ENCODE measurements at regions not wholly inside any gene's neighbourhood (a gene's known extent, or its start where the extent isn't known, plus 50 kb on each side); places are given as distances from the start of the nearest gene placed in this dataset.

- no peaks in the 10 kb centered on the region for H3K27me3 ChIP-seq (ENCODE audit: control insufficient read depth, insufficient read depth, low read length)
- H3K9me3 ChIP-seq (ENCODE audit: control insufficient read depth in 2 of 2, low read length in 2 of 2): no peaks in the 10 kb centered on the region
- H3K4me3 ChIP-seq (ENCODE audit: low read depth, low read length): no peak overlapping the region
- H3K4me3 Mint-ChIP-seq: no peak overlapping the region
- no peak overlapping the region for H3K27ac ChIP-seq (ENCODE audit: insufficient read depth, low read length, poor library complexity, severe bottlenecking)
- H3K36me3 Mint-ChIP-seq: no peaks in the 10 kb centered on the region
- no peaks in the 10 kb centered on the region for H3K4me1 Mint-ChIP-seq
- no peaks in the 10 kb centered on the region for H3K27me3 Mint-ChIP-seq
- no peak overlapping the region for H3K27ac Mint-ChIP-seq
- H3K4me1 ChIP-seq (ENCODE audit: control insufficient read depth, insufficient read depth, low read length, poor library complexity, severe bottlenecking): no peaks in the 10 kb centered on the region
- no peak for ATAC-seq (ENCODE audit: low read depth in 2 of 2)
- no peaks in the 10 kb centered on the region for H3K36me3 ChIP-seq (ENCODE audit: control insufficient read depth, insufficient read depth, low read length)
- DNase-seq: no peak
- peaks cover 0 to 14% (median 3%) of the 10 kb centered on the region in 7 donors for H3K9me3 Mint-ChIP-seq
Measured at GRCh38 chr21:26397545-26397944, 175.5 kb downstream of the CYYR1 start.

- ATAC-seq (ENCODE audit: low read depth in 2 of 2) (no peak), DNase-seq (no peak)
- Histone ChIP-seq H3K4me3 (ENCODE audit: low read depth, low read length) (no peak overlapping the region), H3K4me1 (ENCODE audit: control insufficient read depth, insufficient read depth, low read length, poor library complexity, severe bottlenecking) (no peaks in the 10 kb centered on the region), H3K27me3 (ENCODE audit: control insufficient read depth, insufficient read depth, low read length) (no peaks in the 10 kb centered on the region), H3K36me3 (ENCODE audit: control insufficient read depth, insufficient read depth, low read length) (no peaks in the 10 kb centered on the region), H3K9me3 (ENCODE audit: control insufficient read depth in 2 of 2, low read length in 2 of 2) (no peaks in the 10 kb centered on the region), H3K27ac (ENCODE audit: insufficient read depth, low read length, poor library complexity, severe bottlenecking) (no peak overlapping the region)
- Mint-ChIP-seq H3K27ac (no peak overlapping the region), H3K4me3 (no peak overlapping the region), H3K4me1 (no peaks in the 10 kb centered on the region), H3K27me3 (no peaks in the 10 kb centered on the region), H3K36me3 (no peaks in the 10 kb centered on the region), H3K9me3 (peaks cover 0 to 10% (median 4%) of the 10 kb centered on the region in 7 donors)
Measured at GRCh38 chr21:26394341-26394740, 178.7 kb downstream of the CYYR1 start.

- Mint-ChIP-seq H3K27me3 (no peaks in the 10 kb centered on the region), H3K9me3 (peaks cover 0 to 10% (median 2%) of the 10 kb centered on the region in 7 donors), H3K4me1 (no peaks in the 10 kb centered on the region), H3K27ac (no peak overlapping the region), H3K4me3 (no peak overlapping the region), H3K36me3 (no peaks in the 10 kb centered on the region)
- no peaks in the 10 kb centered on the region for H3K36me3 ChIP-seq (ENCODE audit: control insufficient read depth, insufficient read depth, low read length)
- H3K9me3 ChIP-seq (ENCODE audit: control insufficient read depth in 2 of 2, low read length in 2 of 2): no peaks in the 10 kb centered on the region
- no peaks in the 10 kb centered on the region for H3K27me3 ChIP-seq (ENCODE audit: control insufficient read depth, insufficient read depth, low read length)
- no peak for DNase-seq
- no peak overlapping the region for H3K27ac ChIP-seq (ENCODE audit: insufficient read depth, low read length, poor library complexity, severe bottlenecking)
- no peak overlapping the region for H3K4me3 ChIP-seq (ENCODE audit: low read depth, low read length)
- no peak for ATAC-seq (ENCODE audit: low read depth in 2 of 2)
- no peaks in the 10 kb centered on the region for H3K4me1 ChIP-seq (ENCODE audit: control insufficient read depth, insufficient read depth, low read length, poor library complexity, severe bottlenecking)
Measured at GRCh38 chr21:26391166-26391565, 181.9 kb downstream of the CYYR1 start.

GRCh38 chr21:26389971-26390641 is 183.0 kb downstream of the CYYR1 start:
- ATAC-seq (ENCODE audit: low read depth in 2 of 2) (no peak), DNase-seq (no peak)
- Mint-ChIP-seq H3K27ac (no peak overlapping the region), H3K27me3 (no peaks in the 10 kb centered on the region), H3K36me3 (no peaks in the 10 kb centered on the region), H3K9me3 (peaks cover 0 to 6% (median 2%) of the 10 kb centered on the region in 7 donors), H3K4me3 (no peak overlapping the region), H3K4me1 (no peaks in the 10 kb centered on the region)
- Histone ChIP-seq H3K36me3 (ENCODE audit: control insufficient read depth, insufficient read depth, low read length) (no peaks in the 10 kb centered on the region), H3K27ac (ENCODE audit: insufficient read depth, low read length, poor library complexity, severe bottlenecking) (no peak overlapping the region), H3K9me3 (ENCODE audit: control insufficient read depth in 2 of 2, low read length in 2 of 2) (no peaks in the 10 kb centered on the region), H3K4me3 (ENCODE audit: low read depth, low read length) (no peak overlapping the region), H3K27me3 (ENCODE audit: control insufficient read depth, insufficient read depth, low read length) (no peaks in the 10 kb centered on the region), H3K4me1 (ENCODE audit: control insufficient read depth, insufficient read depth, low read length, poor library complexity, severe bottlenecking) (no peaks in the 10 kb centered on the region)

- H3K27ac Mint-ChIP-seq: no peak overlapping the region
- H3K4me3 Mint-ChIP-seq: no peak overlapping the region
- Histone ChIP-seq H3K36me3 (ENCODE audit: control insufficient read depth, insufficient read depth, low read length) (no peaks in the 10 kb centered on the region), H3K9me3 (ENCODE audit: control insufficient read depth in 2 of 2, low read length in 2 of 2) (no peaks in the 10 kb centered on the region), H3K4me1 (ENCODE audit: control insufficient read depth, insufficient read depth, low read length, poor library complexity, severe bottlenecking) (no peaks in the 10 kb centered on the region), H3K27ac (ENCODE audit: insufficient read depth, low read length, poor library complexity, severe bottlenecking) (no peak overlapping the region), H3K27me3 (ENCODE audit: control insufficient read depth, insufficient read depth, low read length) (no peaks in the 10 kb centered on the region), H3K4me3 (ENCODE audit: low read depth, low read length) (no peak overlapping the region)
- DNase-seq (no peak), ATAC-seq (ENCODE audit: low read depth in 2 of 2) (no peak)
- H3K36me3 Mint-ChIP-seq: no peaks in the 10 kb centered on the region
- no peaks in the 10 kb centered on the region for H3K4me1 Mint-ChIP-seq
- peaks cover 0 to 4% (median 0%) of the 10 kb centered on the region in 7 donors for H3K9me3 Mint-ChIP-seq
- H3K27me3 Mint-ChIP-seq: peaks cover 4% of the 10 kb centered on the region
Measured at GRCh38 chr21:26388731-26389231, 184.3 kb downstream of the CYYR1 start.

GRCh38 chr21:26385721-26386120 is 187.4 kb downstream of the CYYR1 start:
- DNase-seq (no peak), ATAC-seq (ENCODE audit: low read depth in 2 of 2) (no peak)
- H3K4me3 ChIP-seq (ENCODE audit: low read depth, low read length): no peak overlapping the region
- Mint-ChIP-seq H3K4me1 (no peaks in the 10 kb centered on the region), H3K36me3 (no peaks in the 10 kb centered on the region), H3K4me3 (no peak overlapping the region), H3K9me3 (peaks cover 0 to 5% (median 0%) of the 10 kb centered on the region in 7 donors), H3K27me3 (peaks cover 5% of the 10 kb centered on the region), H3K27ac (no peak overlapping the region)
- no peak overlapping the region for H3K27ac ChIP-seq (ENCODE audit: insufficient read depth, low read length, poor library complexity, severe bottlenecking)
- no peaks in the 10 kb centered on the region for H3K27me3 ChIP-seq (ENCODE audit: control insufficient read depth, insufficient read depth, low read length)
- no peaks in the 10 kb centered on the region for H3K4me1 ChIP-seq (ENCODE audit: control insufficient read depth, insufficient read depth, low read length, poor library complexity, severe bottlenecking)
- no peaks in the 10 kb centered on the region for H3K36me3 ChIP-seq (ENCODE audit: control insufficient read depth, insufficient read depth, low read length)
- no peaks in the 10 kb centered on the region for H3K9me3 ChIP-seq (ENCODE audit: control insufficient read depth in 2 of 2, low read length in 2 of 2)

GRCh38 chr21:26379561-26379960 is 193.5 kb downstream of the CYYR1 start:
- no peaks in the 10 kb centered on the region for H3K27me3 ChIP-seq (ENCODE audit: control insufficient read depth, insufficient read depth, low read length)
- no peaks in the 10 kb centered on the region for H3K4me1 ChIP-seq (ENCODE audit: control insufficient read depth, insufficient read depth, low read length, poor library complexity, severe bottlenecking)
- H3K27ac ChIP-seq (ENCODE audit: insufficient read depth, low read length, poor library complexity, severe bottlenecking): no peak overlapping the region
- H3K4me3 ChIP-seq (ENCODE audit: low read depth, low read length): no peak overlapping the region
- Mint-ChIP-seq H3K4me1 (no peaks in the 10 kb centered on the region), H3K27me3 (peaks cover 5% of the 10 kb centered on the region), H3K36me3 (no peaks in the 10 kb centered on the region), H3K9me3 (peaks cover 0 to 10% (median 2%) of the 10 kb centered on the region in 7 donors), H3K27ac (no peak overlapping the region), H3K4me3 (no peak overlapping the region)
- H3K36me3 ChIP-seq (ENCODE audit: control insufficient read depth, insufficient read depth, low read length): no peaks in the 10 kb centered on the region
- no peak for DNase-seq
- no peak for ATAC-seq (ENCODE audit: low read depth in 2 of 2)
- H3K9me3 ChIP-seq (ENCODE audit: control insufficient read depth in 2 of 2, low read length in 2 of 2): no peaks in the 10 kb centered on the region

- Mint-ChIP-seq H3K4me3 (no peak overlapping the region), H3K4me1 (no peaks in the 10 kb centered on the region), H3K27ac (no peak overlapping the region), H3K27me3 (no peaks in the 10 kb centered on the region), H3K36me3 (no peaks in the 10 kb centered on the region), H3K9me3 (peaks cover 0 to 9% (median 3%) of the 10 kb centered on the region in 7 donors)
- ATAC-seq (ENCODE audit: low read depth in 2 of 2): no peak
- no peaks in the 10 kb centered on the region for H3K27me3 ChIP-seq (ENCODE audit: control insufficient read depth, insufficient read depth, low read length)
- DNase-seq: no peak
- no peaks in the 10 kb centered on the region for H3K9me3 ChIP-seq (ENCODE audit: control insufficient read depth in 2 of 2, low read length in 2 of 2)
- H3K4me3 ChIP-seq (ENCODE audit: low read depth, low read length): no peak overlapping the region
- H3K36me3 ChIP-seq (ENCODE audit: control insufficient read depth, insufficient read depth, low read length): no peaks in the 10 kb centered on the region
- no peak overlapping the region for H3K27ac ChIP-seq (ENCODE audit: insufficient read depth, low read length, poor library complexity, severe bottlenecking)
- H3K4me1 ChIP-seq (ENCODE audit: control insufficient read depth, insufficient read depth, low read length, poor library complexity, severe bottlenecking): no peaks in the 10 kb centered on the region
Measured at GRCh38 chr21:26377111-26377694, 195.9 kb downstream of the CYYR1 start.

All from CD4-positive, CD25-positive, alpha-beta regulatory T cell (primary cell).